ENCODE measurements at regions not wholly inside any gene's neighbourhood (a gene's known extent, or its start where the extent isn't known, plus 50 kb on each side); places are given as distances from the start of the nearest gene placed in this dataset.
"Not testable (repeated sequence)": the region's sequence is repeated elsewhere in the genome, so short reads cannot be mapped to it uniquely, and the experiment has no call there.

GRCh38 chr10:64261676-64262075 lies 740.5 kb downstream of the REEP3 start:
- no peak for DNase-seq

GRCh38 chr10:64265961-64266360 lies 744.8 kb downstream of the REEP3 start:
- no peak for DNase-seq

DNA sequence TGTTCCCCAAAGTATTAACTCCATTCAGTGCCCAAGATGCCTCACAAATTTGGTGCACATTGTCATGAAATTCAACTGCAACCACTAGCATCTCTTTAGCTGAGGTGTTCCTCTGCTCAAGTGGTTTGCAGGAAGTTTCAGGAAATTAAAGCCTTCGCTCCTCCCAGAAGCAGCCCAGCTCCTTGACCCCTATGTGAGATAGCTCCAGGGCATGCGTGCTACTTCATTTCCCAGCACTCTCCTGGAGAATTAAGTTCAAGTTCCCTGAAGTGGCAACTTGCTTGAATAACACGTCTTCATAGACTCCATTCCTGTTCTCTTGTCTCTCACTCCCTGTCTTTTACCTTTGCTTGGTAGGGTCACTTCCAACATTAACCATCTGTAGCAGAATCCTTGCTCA lies 750.3 kb downstream of the REEP3 start:
- no peak for DNase-seq

GRCh38 chr10:64271983-64272382 lies 750.8 kb downstream of the REEP3 start:
- no peak for DNase-seq

GRCh38 chr10:64275001-64275400 lies 753.8 kb downstream of the REEP3 start:
- no peak for DNase-seq

GRCh38 chr10:64275774-64276173 lies 754.6 kb downstream of the REEP3 start:
- no peak for DNase-seq

DNA sequence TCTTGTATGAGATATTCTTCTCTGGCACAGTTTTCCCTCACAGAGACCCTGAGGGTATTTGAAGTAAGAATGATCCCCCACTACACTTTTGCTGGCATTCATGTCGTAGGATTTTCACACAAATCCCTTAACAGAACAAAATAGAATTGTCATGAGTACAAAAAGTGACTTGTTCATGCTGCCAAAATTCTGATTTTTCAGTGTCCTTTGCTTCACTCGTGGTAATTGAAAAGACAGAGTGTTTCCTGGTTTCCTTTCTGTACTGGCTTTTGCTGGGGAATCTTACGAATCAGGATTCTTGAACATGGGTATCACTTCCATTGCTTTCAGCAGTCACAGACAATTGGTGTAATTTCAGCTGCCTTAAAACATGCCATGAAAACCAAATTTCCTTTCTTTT lies 756.3 kb downstream of the REEP3 start:
- no peak for DNase-seq

DNA sequence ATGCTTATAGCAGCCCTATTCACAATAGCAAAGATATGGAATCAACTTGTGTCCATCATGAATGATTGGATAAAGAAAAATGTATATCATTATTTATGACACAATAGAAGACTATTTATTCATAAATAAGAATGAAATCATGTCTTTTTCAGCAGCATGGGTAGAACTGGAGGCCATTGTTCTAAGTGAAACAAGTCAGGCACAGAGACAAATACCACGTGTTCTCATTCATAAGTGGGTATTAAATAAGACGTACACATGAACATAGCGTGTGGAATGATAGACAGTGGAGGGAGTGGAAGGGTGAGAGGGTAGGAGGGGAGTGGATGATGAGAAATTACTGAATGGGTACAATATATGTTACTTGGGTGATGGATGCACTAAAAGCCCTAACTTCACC lies 762.4 kb downstream of the REEP3 start:
- DNase-seq, result no peak

- DNase-seq, result no peak
Measured at GRCh38 chr10:64286533-64286932, 765.3 kb downstream of the REEP3 start.

DNA sequence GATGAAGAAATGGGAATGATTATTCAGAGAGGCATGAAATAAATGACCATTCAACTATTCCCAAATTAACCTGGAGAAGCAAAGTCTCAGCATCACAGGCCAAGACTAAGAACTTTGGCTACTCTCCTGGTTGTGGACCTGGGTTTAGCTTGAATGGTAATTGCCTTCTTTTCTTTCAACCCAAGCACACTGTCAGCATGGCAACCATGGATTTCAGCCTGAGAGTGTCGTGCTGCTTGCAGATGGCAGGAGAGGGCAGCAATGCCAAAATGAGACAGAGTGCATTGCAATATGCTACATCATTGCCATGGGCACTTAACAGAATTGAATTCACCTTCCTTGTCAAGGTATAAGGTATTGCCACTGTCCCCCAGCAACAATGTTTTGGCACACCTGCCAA lies 767.2 kb downstream of the REEP3 start:
- DNase-seq, result no peak

DNA sequence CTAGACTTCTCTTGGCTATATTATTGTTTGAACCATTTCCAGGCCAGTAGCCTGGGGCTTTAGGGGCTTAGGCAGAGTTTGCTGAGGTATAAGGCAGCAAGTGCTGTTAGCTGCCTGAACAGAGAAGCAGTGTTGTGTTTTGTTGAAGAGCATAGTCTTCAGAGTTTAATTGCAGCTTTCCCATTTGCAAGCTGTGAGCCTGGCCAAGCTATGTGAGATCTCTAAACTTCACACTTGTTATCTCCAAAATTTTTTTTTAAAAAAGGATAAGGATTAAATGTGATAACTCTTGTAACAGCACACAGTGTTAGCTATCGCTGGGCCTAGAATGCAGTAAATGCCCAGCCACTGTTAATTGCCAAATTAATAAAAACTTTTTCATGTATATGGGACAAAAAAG lies 782.4 kb downstream of the REEP3 start:
- DNase-seq, result no peak

- DNase-seq, result no peak
Measured at GRCh38 chr10:64306729-64307327, 785.6 kb downstream of the REEP3 start.

GRCh38 chr10:64312876-64313275 lies 791.7 kb downstream of the REEP3 start:
- no peak for DNase-seq

DNA sequence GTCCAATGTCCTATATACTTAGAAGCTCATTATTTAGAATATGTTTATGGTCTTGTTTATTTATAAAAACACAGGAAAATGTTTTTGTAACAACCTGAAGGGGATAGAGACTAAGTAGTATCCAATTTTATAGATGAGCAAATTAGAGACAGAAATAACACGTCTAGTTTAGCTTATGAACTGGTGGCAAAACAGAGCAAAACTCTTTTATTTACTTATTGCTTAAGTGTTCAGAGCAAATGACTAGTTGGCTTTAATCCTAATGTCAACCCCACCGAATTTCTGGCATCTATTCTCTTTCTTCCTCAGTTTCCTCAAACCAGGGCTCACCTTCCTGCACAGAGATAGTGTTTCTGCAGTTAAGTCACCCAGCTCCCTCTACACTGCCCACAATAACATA lies 792.8 kb downstream of the REEP3 start:
- no peak for DNase-seq

DNA sequence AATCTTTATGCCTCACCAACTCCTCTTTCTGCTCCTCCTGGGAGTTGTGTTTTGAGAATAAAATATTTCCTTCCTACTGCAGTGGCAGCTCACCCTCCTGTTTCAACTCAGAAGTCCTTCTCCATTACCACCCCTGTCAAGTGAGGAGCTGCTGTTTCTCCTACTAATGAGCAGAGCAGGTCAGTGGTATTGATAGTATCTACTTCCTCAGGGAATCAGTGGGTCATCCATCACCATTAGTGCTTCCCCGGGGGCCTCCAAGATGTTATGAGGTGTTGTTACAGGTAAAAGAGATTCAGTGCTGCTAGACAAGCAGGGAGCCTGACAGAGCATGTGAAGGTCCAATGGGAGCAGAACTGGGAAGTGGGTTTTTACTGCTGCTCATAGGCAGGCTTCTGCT lies 795.2 kb downstream of the REEP3 start:
- no peak for DNase-seq

- DNase-seq, result no peak
Measured at GRCh38 chr10:64316833-64317232, 795.6 kb downstream of the REEP3 start.

GRCh38 chr10:64320448-64320847 lies 799.2 kb downstream of the REEP3 start:
- DNase-seq, result no peak

GRCh38 chr10:64329510-64329909 lies 808.3 kb downstream of the REEP3 start:
- no peak for DNase-seq

GRCh38 chr10:64332551-64332950 lies 811.4 kb downstream of the REEP3 start:
- DNase-seq, result no peak

DNA sequence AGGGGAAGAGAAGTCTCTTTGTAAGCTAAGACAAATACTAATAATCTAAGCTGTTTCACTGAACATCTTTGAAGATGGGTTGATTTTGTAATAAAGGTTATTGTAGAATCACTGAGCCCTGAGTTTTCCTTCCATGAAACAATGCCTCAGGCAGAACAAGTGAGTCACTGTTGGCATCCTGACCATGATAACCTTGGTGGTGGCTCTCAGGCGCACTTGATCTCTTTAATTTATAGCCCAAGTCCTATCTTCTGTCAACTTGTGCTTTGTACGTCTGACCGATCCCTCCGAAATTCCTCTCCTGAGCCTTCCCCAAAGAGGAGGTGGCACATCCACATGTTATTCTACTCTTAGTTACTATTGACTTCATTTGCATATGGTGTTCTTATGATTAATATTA lies 812.9 kb downstream of the REEP3 start:
- DNase-seq, result no peak

DNA sequence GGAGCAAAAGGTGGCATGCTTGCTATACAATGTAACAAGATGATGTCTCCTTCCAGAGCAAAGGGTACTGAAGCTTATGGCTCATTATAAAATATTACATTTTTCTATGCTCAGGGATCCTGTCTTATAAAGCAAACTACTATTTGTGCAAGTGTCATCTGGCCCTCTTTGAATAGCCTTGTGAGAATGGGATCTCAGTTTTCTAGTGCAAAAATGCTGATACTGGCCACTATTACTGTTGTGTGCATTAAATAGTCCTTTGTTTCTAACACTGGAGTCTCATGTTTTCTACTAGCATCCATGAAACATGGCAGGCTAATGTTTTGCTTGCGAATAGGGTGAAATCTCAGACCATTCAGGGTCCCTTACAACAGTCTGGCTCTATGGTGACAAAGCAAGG lies 823.0 kb downstream of the REEP3 start:
- DNase-seq, result no peak

GRCh38 chr10:64345856-64346255 lies 824.7 kb downstream of the REEP3 start:
- no peak for DNase-seq

GRCh38 chr10:64346389-64346788 lies 825.2 kb downstream of the REEP3 start:
- DNase-seq, result no peak

DNA sequence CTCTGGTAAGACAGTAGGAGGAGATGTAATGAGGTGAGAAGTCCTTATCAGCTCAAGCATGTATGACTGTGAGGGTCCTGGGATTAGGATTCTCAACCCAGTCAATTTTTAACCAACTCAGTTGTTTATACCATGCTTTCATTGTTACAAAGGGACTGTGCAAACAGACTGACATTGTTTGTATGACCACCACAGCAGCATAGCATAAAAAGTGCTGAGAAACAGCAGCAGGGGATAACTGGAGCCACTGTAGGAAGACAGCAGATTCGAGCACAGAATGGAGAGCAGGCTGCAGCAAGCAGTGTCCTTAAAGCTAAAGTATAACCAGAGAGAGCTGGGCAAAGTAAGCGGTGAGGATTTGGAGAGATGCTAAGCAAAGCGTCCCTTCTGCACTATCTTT lies 829.5 kb downstream of the REEP3 start:
- DNase-seq, result no peak

- DNase-seq, result no peak
Measured at GRCh38 chr10:64358907-64359306, 837.7 kb downstream of the REEP3 start.

- DNase-seq, result not testable (repeated sequence)
Measured at GRCh38 chr10:64360240-64360639, 839.0 kb downstream of the REEP3 start.

Measured in stimulated activated CD4-positive, alpha-beta T cell treated with anti-CD3 and anti-CD28 coated beads, Interleukin-12 subunit alpha, Interleukin-12 subunit beta, amount 100 ng/mL, for 4 hours (primary cell).